Hematopoietic multipotent progenitor cell (in vitro differentiated cells): ENCODE measurements at regions not wholly inside any gene's neighbourhood (a gene's known extent, or its start where the extent isn't known, plus 50 kb on each side); places are given as distances from the start of the nearest gene placed in this dataset.
A peak's percentile ranks its signal among the peaks of the same experiment; 100 is the strongest.
"Not testable (repeated sequence)": the region's sequence is repeated elsewhere in the genome, so short reads cannot be mapped to it uniquely, and the experiment has no call there.

Source experiments
- DNase-seq, 3 donors: peaks; one replicate each; pipeline ENCODE4 v3.0.0-alpha.2; 2011 to 2015; ENCODE audit warnings: low read depth in 2 of 3, low spot score in 2 of 3

GRCh38 chr4:127425851-127426250, 206.9 kb upstream of the INTU start:
- DNase-seq, result no peak

GRCh38 chr4:127441571-127441970, 191.2 kb upstream of the INTU start:
- no peak for DNase-seq

GRCh38 chr4:127445471-127445870, 187.3 kb upstream of the INTU start:
- DNase-seq, result no peak

GRCh38 chr4:127446427-127446885, 186.3 kb upstream of the INTU start:
- no peak for DNase-seq

GRCh38 chr4:127448986-127449385, 183.8 kb upstream of the INTU start:
- DNase-seq, result no peak

- DNase-seq, result no peak
Observed at GRCh38 chr4:127449449-127449848, 183.3 kb upstream of the INTU start.

GRCh38 chr4:127450276-127450675, 182.5 kb upstream of the INTU start:
- no peak for DNase-seq

- DNase-seq, result no peak
Observed at GRCh38 chr4:127463883-127464282, 168.9 kb upstream of the INTU start.

GRCh38 chr4:127469542-127469941, 163.2 kb upstream of the INTU start:
- no peak for DNase-seq

- DNase-seq, result no peak
Observed at GRCh38 chr4:127469959-127470809, 162.6 kb upstream of the INTU start.

- DNase-seq, result not testable (repeated sequence)
Observed at GRCh38 chr4:127478271-127478670, 154.5 kb upstream of the INTU start.

- peak in 1 of 3 donors; percentile 35 for DNase-seq
Observed at GRCh38 chr4:127479031-127479622, 153.6 kb upstream of the INTU start.

GRCh38 chr4:127482049-127482448, 150.7 kb upstream of the INTU start:
- DNase-seq, result no peak

GRCh38 chr4:127484117-127484516, 148.6 kb upstream of the INTU start:
- no peak for DNase-seq

- no peak for DNase-seq
Observed at GRCh38 chr4:127486248-127486647, 146.5 kb upstream of the INTU start.

- DNase-seq, result no peak
Observed at GRCh38 chr4:127491571-127491970, 141.2 kb upstream of the INTU start.

- not testable (repeated sequence) for DNase-seq
Observed at GRCh38 chr4:127496875-127497274, 135.9 kb upstream of the INTU start.

GRCh38 chr4:127498366-127498765, 134.4 kb upstream of the INTU start:
- no peak for DNase-seq

- DNase-seq, result no peak
Observed at GRCh38 chr4:127500242-127500641, 132.5 kb upstream of the INTU start.

- peak in 1 of 3 donors; percentile 31 for DNase-seq
Observed at GRCh38 chr4:127501103-127501502, 131.7 kb upstream of the INTU start.

- no peak for DNase-seq
Observed at GRCh38 chr4:127503111-127503510, 129.6 kb upstream of the INTU start.

GRCh38 chr4:127505203-127505602, 127.6 kb upstream of the INTU start:
- peak in 2 of 3 donors; percentile 10 to 56 for DNase-seq
